IMR-90 (cell line): ENCODE measurements at regions not wholly inside any gene's neighbourhood (a gene's known extent, or its start where the extent isn't known, plus 50 kb on each side); places are given as distances from the start of the nearest gene placed in this dataset.

Experiments used
- ATAC-seq: fragments of 200-7000 bp; cut with Tn5 transposase; 2 replicates; pipeline ENCODE4 v1.9.1; 2020; ENCODE audit warnings: low read depth, mild to moderate bottlenecking, moderate library complexity
- BruUV-seq: library from RNA; stranded (reverse); fragments of 400-500 nt; replicated peaks from 2 replicates; lab custom pipeline; 2021; lab: Mats Ljungman, UMichigan
- CTCF ChIA-PET: fragments of 300-600 bp; formaldehyde crosslinking; extraction: SDS; loops from one replicate; lab custom pipeline; 2021; ENCODE audit warnings: antibody characterized with exemption; lab: Yijun Ruan, JAX
- POLR2A ChIA-PET: fragments of 300-600 bp; sonication (Branson Sonifier 250); formaldehyde crosslinking; loops from one replicate; lab custom pipeline; 2022; ENCODE audit warnings: antibody characterized with exemption; ENCODE audit not compliant: unreplicated experiment; lab: Charles Lee
- DNase-seq: peaks from one replicate; pipeline ENCODE4 v3.0.0; 2013
- H2AFZ ChIP-seq: replicated peaks from 2 replicates; pipeline ENCODE3; 2013; ENCODE audit warnings: low read length, mild to moderate bottlenecking; ENCODE audit not compliant: poor library complexity
- H2AK5ac ChIP-seq: 2 replicates; pipeline ENCODE4 v1.6.1; 2013; ENCODE audit warnings: low read depth, low read length, inconsistent platforms
- H2AK9ac ChIP-seq: replicated peaks from 2 replicates; pipeline ENCODE3; 2013; ENCODE audit warnings: mild to moderate bottlenecking, low read depth, low read length, moderate library complexity; ENCODE audit not compliant: poor library complexity
- H2BK120ac ChIP-seq: 2 replicates; pipeline ENCODE4 v1.6.1; 2013; ENCODE audit warnings: low read depth, low read length, inconsistent platforms
- H2BK15ac ChIP-seq: 3 replicates; pipeline ENCODE4 v1.6.1; 2013; ENCODE audit warnings: low read depth, low read length, inconsistent platforms
- H2BK20ac ChIP-seq: 2 replicates; pipeline ENCODE4 v1.6.1; 2013; ENCODE audit warnings: low read depth, mild to moderate bottlenecking, inconsistent platforms, low read length, moderate library complexity
- H2BK5ac ChIP-seq: 2 replicates; pipeline ENCODE4 v1.6.1; 2013; ENCODE audit warnings: mild to moderate bottlenecking, low read depth, low read length, inconsistent platforms; ENCODE audit not compliant: poor library complexity, severe bottlenecking
- H3K14ac ChIP-seq: replicated peaks from 2 replicates; pipeline ENCODE4 v1.6.1; 2013; ENCODE audit warnings: low read depth, low read length, inconsistent platforms
- H3K18ac ChIP-seq: 2 replicates; pipeline ENCODE4 v1.6.1; 2013; ENCODE audit warnings: low read depth, low read length, control low read depth
- H3K23ac ChIP-seq: 2 replicates; pipeline ENCODE4 v1.6.1; 2013; ENCODE audit warnings: low read depth, low read length, inconsistent platforms
- H3K27ac ChIP-seq: 2 replicates; pipeline ENCODE4 v1.5.1; 2013; ENCODE audit warnings: mild to moderate bottlenecking, control low read depth, low read length; ENCODE audit not compliant: insufficient read depth
- H3K27me3 ChIP-seq: 2 replicates; pipeline ENCODE4 v1.6.1; 2013; ENCODE audit warnings: low read length; ENCODE audit not compliant: control insufficient read depth, insufficient read depth
- H3K36me3 ChIP-seq: 2 replicates; pipeline ENCODE4 v1.6.1; 2013; ENCODE audit warnings: low read length, mixed read lengths; ENCODE audit not compliant: control insufficient read depth, insufficient read depth
- H3K4ac ChIP-seq: 2 replicates; pipeline ENCODE4 v1.6.1; 2013; ENCODE audit warnings: low read depth, low read length, inconsistent platforms
- H3K4me1 ChIP-seq: 2 replicates; pipeline ENCODE4 v1.6.1; 2013; ENCODE audit warnings: low read length, mixed read lengths; ENCODE audit not compliant: control insufficient read depth, insufficient read depth
- H3K4me2 ChIP-seq: 2 replicates; pipeline ENCODE4 v1.6.1; 2013; ENCODE audit warnings: low read depth, mild to moderate bottlenecking, control low read depth, low read length, moderate library complexity
- H3K4me3 ChIP-seq: 2 replicates; pipeline ENCODE4 v1.5.1; 2013; ENCODE audit warnings: low read depth, mild to moderate bottlenecking, control low read depth, low read length, moderate library complexity; ENCODE audit not compliant: insufficient read depth
- H3K56ac ChIP-seq: 2 replicates; pipeline ENCODE4 v1.6.1; 2013; ENCODE audit warnings: low read length, inconsistent platforms; ENCODE audit not compliant: insufficient read depth; ENCODE audit errors: extremely low read depth
- H3K79me1 ChIP-seq, 2 experiments: 2 replicates each; pipeline ENCODE4 v1.6.1; 2013; ENCODE audit warnings: low read length in 2 of 2, inconsistent platforms in 1 of 2, low read depth in 1 of 2
- H3K9ac ChIP-seq: 2 replicates; pipeline ENCODE4 v1.6.1; 2013; ENCODE audit warnings: low read depth, low read length, control low read depth
- H3K9me1 ChIP-seq: 2 replicates; pipeline ENCODE4 v1.6.1; 2013; ENCODE audit warnings: low read length, inconsistent platforms; ENCODE audit not compliant: insufficient read depth
- H3K9me3 ChIP-seq: 2 replicates; pipeline ENCODE4 v1.6.1; 2013; ENCODE audit warnings: low read length; ENCODE audit not compliant: control insufficient read depth, insufficient read depth
- H4K20me1 ChIP-seq: 2 replicates; pipeline ENCODE4 v1.6.1; 2013; ENCODE audit warnings: low read length, inconsistent platforms; ENCODE audit not compliant: insufficient read depth
- H4K5ac ChIP-seq: 2 replicates; pipeline ENCODE4 v1.6.1; 2013; ENCODE audit warnings: mild to moderate bottlenecking, low read depth, low read length, control low read depth
- H4K8ac ChIP-seq, 2 experiments: 2 replicates each; pipeline ENCODE4 v1.6.1; 2013; ENCODE audit warnings: low read depth in 2 of 2, low read length in 2 of 2, control low read depth in 1 of 2, inconsistent platforms in 1 of 2
- H4K91ac ChIP-seq: 2 replicates; pipeline ENCODE4 v1.6.1; 2013; ENCODE audit warnings: low read depth, low read length, inconsistent platforms; ENCODE audit not compliant: insufficient read depth
- BHLHE40 ChIP-seq: fragments of 150-350 bp; IDR thresholded peaks from 2 replicates; pipeline ENCODE4 v1.6.1; 2016; ENCODE audit warnings: mild to moderate bottlenecking, low read depth, low read length
- CEBPB ChIP-seq: IDR thresholded peaks from 2 replicates; pipeline ENCODE4 v1.6.1; 2012; ENCODE audit warnings: low read depth, low read length, improper control_type of control experiment
- CHD1 ChIP-seq: IDR thresholded peaks from 2 replicates; pipeline ENCODE4 v1.6.1; 2012; ENCODE audit warnings: low read depth, low read length, improper control_type of control experiment
- FOS ChIP-seq: fragments of 150-350 bp; IDR thresholded peaks from 2 replicates; pipeline ENCODE4 v1.6.1; 2016; ENCODE audit warnings: low read depth, low read length
- MAFK ChIP-seq: IDR thresholded peaks from 2 replicates; pipeline ENCODE4 v1.6.1; 2012; ENCODE audit warnings: low read depth, low read length, improper control_type of control experiment
- MAZ ChIP-seq: IDR thresholded peaks from 2 replicates; pipeline ENCODE4 v1.6.1; 2012; ENCODE audit warnings: low read depth, mild to moderate bottlenecking, low read length, improper control_type of control experiment, moderate library complexity, borderline replicate concordance
- MXI1 ChIP-seq: IDR thresholded peaks from 2 replicates; pipeline ENCODE4 v1.6.1; 2012; ENCODE audit warnings: low read depth, mild to moderate bottlenecking, low read length, moderate library complexity, borderline replicate concordance
- NFE2L2 ChIP-seq: fragments of 150-350 bp; IDR thresholded peaks from 2 replicates; pipeline ENCODE4 v1.6.1; 2016; ENCODE audit warnings: low read depth, mild to moderate bottlenecking, low read length
- POLR2A ChIP-seq: IDR thresholded peaks from 2 replicates; pipeline ENCODE4 v1.6.1; 2012; ENCODE audit warnings: mild to moderate bottlenecking, low read depth, low read length
- RAD21 ChIP-seq: IDR thresholded peaks from 2 replicates; pipeline ENCODE4 v1.6.1; 2012; ENCODE audit warnings: low read length, improper control_type of control experiment
- RCOR1 ChIP-seq: IDR thresholded peaks from 2 replicates; pipeline ENCODE4 v1.6.1; 2012; ENCODE audit warnings: mild to moderate bottlenecking, low read length, improper control_type of control experiment; ENCODE audit not compliant: insufficient replicate concordance
- RFX5 ChIP-seq: IDR thresholded peaks from 2 replicates; pipeline ENCODE4 v1.8.0; 2012; ENCODE audit warnings: low read depth, mild to moderate bottlenecking, low read length, moderate library complexity
- SMC3 ChIP-seq: fragments of 150-350 bp; IDR thresholded peaks from 2 replicates; pipeline ENCODE4 v1.6.1; 2016; ENCODE audit warnings: low read depth, mild to moderate bottlenecking, antibody characterized with exemption, low read length, moderate library complexity
- WGBS, 2 experiments: methylation state at CpG; one replicate each; pipeline versions ENCODE4 v1.1.5 to v1.1.7; 2013; ENCODE audit warnings: missing lambda C conversion rate in 2 of 2; ENCODE audit not compliant: insufficient read length in 1 of 2; ENCODE audit errors: extremely low coverage in 2 of 2; 5-methylcytosine and 5-hydroxymethylcytosine counted together
- dilution Hi-C: fragments of 300-500 bp; cut with HindIII; formaldehyde crosslinking; loops from one replicate; pipeline ENCODE4 v1.14.3; 2018; ENCODE audit warnings: low sequenced_read_pairs; ENCODE audit not compliant: unreplicated experiment
- in situ Hi-C: fragments of 300-500 bp; cut with MboI; formaldehyde crosslinking; loops from 3 replicates; pipeline ENCODE4 v1.14.3; 2019; ENCODE audit warnings: low sequenced_read_pairs, inconsistent platforms, mixed read lengths
- intact Hi-C: fragments of 100-400 bp; cut with micrococcal nuclease; formaldehyde crosslinking; loops from 2 replicates; pipeline ENCODE4 v1.10.0; 2022
- TF ChIP-seq, protein P1 (sequence below): fragments of 150-350 bp; IDR thresholded peaks from 2 replicates; pipeline ENCODE4 v1.6.1; 2016; ENCODE audit warnings: low read depth, mild to moderate bottlenecking, low read length, moderate library complexity, borderline replicate concordance
- TF ChIP-seq, protein P2 (sequence below): fragments of 150-350 bp; IDR thresholded peaks from 2 replicates; pipeline ENCODE4 v1.6.1; 2017; ENCODE audit warnings: mild to moderate bottlenecking, antibody characterized with exemption, low read length, low read depth
- TF ChIP-seq, protein P3 (sequence below): conservative IDR thresholded peaks from 2 replicates; pipeline ENCODE4 v1.5.1; 2012; ENCODE audit warnings: mild to moderate bottlenecking, low read depth, low read length, improper control_type of control experiment

DNA sequence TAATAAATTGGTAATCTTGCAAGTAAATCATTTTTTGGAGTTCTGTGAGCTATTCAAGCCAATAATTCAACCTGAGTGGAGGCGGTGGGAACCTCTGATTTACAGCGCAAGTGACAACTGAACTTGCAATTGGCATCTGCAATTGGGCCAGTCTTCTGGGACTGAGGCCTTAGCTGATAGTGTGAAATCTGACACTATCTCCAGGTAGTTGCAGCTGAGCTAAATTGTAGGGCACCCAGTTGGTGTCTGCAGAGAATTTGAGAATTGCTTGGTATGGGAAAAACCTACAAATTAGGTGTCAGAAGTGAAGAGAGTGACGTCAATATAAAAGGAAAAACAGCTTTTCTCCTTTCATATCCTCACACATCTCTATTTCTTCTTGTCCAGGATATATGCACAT is 1633.6 kb upstream of the GOT2 start:
- in situ Hi-C loops (no loop called here), dilution Hi-C loops (no loop called here), intact Hi-C loops (no loop called here)
- no peak overlapping the region for H2BK20ac ChIP-seq
- no peak for DNase-seq
- H4K91ac ChIP-seq = no peak overlapping the region
- no CpG with 5 or more reads among the region's 3 CpGs for WGBS, 2 experiments
- BruUV-seq = no TSS peak
- no peak overlapping the region for H3K4me3 ChIP-seq
- H3K4me2 ChIP-seq = no peak overlapping the region
- H3K36me3 ChIP-seq = no peaks in the 10 kb centered on the region
- no peak overlapping the region for H3K27ac ChIP-seq
- no peak overlapping the region for H2AK5ac ChIP-seq
- no peak for ATAC-seq
- H3K14ac ChIP-seq = no peak overlapping the region
- no peak overlapping the region for H4K8ac ChIP-seq
- H3K9me3 ChIP-seq = peaks cover 5% of the 10 kb centered on the region
- no peak overlapping the region for H3K56ac ChIP-seq
- H2AFZ ChIP-seq = no peak overlapping the region
- no peaks in the 10 kb centered on the region for H4K20me1 ChIP-seq
- H3K18ac ChIP-seq = no peak overlapping the region
- H2AK9ac ChIP-seq = no peak overlapping the region
- no peak overlapping the region for H3K9ac ChIP-seq
- no peaks in the 10 kb centered on the region for H3K79me1 ChIP-seq
- CTCF ChIA-PET = no interaction called here
- H3K9me1 ChIP-seq = no peaks in the 10 kb centered on the region
- H2BK120ac ChIP-seq = no peak overlapping the region
- POLR2A ChIA-PET = no interaction called here
- H3K23ac ChIP-seq = no peak overlapping the region
- no peak overlapping the region for H3K4ac ChIP-seq
- no peaks in the 10 kb centered on the region for H3K27me3 ChIP-seq
- H2BK15ac ChIP-seq = no peak overlapping the region
- no peak overlapping the region for H2BK5ac ChIP-seq
- H4K5ac ChIP-seq = no peak overlapping the region
- no peaks in the 10 kb centered on the region for H3K4me1 ChIP-seq
- TF ChIP-seq MAFK (no peak), MAZ (no peak), CEBPB (no peak), RAD21 (no peak), RFX5 (no peak), CHD1 (no peak), SMC3 (no peak), FOS (no peak), RCOR1 (no peak), BHLHE40 (no peak), NFE2L2 (no peak), MXI1 (no peak), POLR2A (no peak)
- TF ChIP-seq, protein P1, sequence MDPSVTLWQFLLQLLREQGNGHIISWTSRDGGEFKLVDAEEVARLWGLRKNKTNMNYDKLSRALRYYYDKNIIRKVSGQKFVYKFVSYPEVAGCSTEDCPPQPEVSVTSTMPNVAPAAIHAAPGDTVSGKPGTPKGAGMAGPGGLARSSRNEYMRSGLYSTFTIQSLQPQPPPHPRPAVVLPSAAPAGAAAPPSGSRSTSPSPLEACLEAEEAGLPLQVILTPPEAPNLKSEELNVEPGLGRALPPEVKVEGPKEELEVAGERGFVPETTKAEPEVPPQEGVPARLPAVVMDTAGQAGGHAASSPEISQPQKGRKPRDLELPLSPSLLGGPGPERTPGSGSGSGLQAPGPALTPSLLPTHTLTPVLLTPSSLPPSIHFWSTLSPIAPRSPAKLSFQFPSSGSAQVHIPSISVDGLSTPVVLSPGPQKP = no peak
- TF ChIP-seq, protein P2, sequence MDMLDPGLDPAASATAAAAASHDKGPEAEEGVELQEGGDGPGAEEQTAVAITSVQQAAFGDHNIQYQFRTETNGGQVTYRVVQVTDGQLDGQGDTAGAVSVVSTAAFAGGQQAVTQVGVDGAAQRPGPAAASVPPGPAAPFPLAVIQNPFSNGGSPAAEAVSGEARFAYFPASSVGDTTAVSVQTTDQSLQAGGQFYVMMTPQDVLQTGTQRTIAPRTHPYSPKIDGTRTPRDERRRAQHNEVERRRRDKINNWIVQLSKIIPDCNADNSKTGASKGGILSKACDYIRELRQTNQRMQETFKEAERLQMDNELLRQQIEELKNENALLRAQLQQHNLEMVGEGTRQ = no peak
- TF ChIP-seq, protein P3, sequence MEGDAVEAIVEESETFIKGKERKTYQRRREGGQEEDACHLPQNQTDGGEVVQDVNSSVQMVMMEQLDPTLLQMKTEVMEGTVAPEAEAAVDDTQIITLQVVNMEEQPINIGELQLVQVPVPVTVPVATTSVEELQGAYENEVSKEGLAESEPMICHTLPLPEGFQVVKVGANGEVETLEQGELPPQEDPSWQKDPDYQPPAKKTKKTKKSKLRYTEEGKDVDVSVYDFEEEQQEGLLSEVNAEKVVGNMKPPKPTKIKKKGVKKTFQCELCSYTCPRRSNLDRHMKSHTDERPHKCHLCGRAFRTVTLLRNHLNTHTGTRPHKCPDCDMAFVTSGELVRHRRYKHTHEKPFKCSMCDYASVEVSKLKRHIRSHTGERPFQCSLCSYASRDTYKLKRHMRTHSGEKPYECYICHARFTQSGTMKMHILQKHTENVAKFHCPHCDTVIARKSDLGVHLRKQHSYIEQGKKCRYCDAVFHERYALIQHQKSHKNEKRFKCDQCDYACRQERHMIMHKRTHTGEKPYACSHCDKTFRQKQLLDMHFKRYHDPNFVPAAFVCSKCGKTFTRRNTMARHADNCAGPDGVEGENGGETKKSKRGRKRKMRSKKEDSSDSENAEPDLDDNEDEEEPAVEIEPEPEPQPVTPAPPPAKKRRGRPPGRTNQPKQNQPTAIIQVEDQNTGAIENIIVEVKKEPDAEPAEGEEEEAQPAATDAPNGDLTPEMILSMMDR = no peak
